H1 (cell line): ENCODE measurements at regions not wholly inside any gene's neighbourhood (a gene's known extent, or its start where the extent isn't known, plus 50 kb on each side); places are given as distances from the start of the nearest gene placed in this dataset.

Source experiments
- CTCF ChIA-PET: fragments of 300-600 bp; sonication (Branson Sonifier 250); formaldehyde crosslinking; loops from one replicate; lab custom pipeline; 2021; ENCODE audit not compliant: partially characterized antibody; lab: Charles Lee
- POLR2A ChIA-PET: fragments of 300-600 bp; sonication (Branson Sonifier 250); formaldehyde crosslinking; loops from one replicate; lab custom pipeline; 2021; ENCODE audit warnings: inconsistent platforms; ENCODE audit not compliant: partially characterized antibody; lab: Charles Lee
- DNase-seq, 2 experiments: peaks; one replicate each; pipeline versions ENCODE4 v3.0.0 to v3.0.0-alpha.2; 2010 to 2022; ENCODE audit warnings: low spot score in 2 of 2, low read depth in 1 of 2, mixed read lengths in 1 of 2
- FAIRE-seq: peaks from 2 replicates; lab custom pipeline; 2011; peaks lifted over from hg19 to GRCh38; lab: Jason Lieb, UNC
- H2AFZ ChIP-seq: 2 replicates; pipeline ENCODE4 v1.8.1; 2012; ENCODE audit warnings: low read length, inconsistent platforms
- H2AK5ac ChIP-seq: 2 replicates; pipeline ENCODE4 v1.6.1; 2013; ENCODE audit warnings: low read depth, low read length
- H2BK120ac ChIP-seq: replicated peaks from 2 replicates; pipeline ENCODE3; 2013; ENCODE audit warnings: low read depth, low read length, inconsistent platforms
- H2BK12ac ChIP-seq: 2 replicates; pipeline ENCODE4 v1.6.1; 2013; ENCODE audit warnings: low read depth, low read length
- H2BK15ac ChIP-seq: 2 replicates; pipeline ENCODE4 v1.6.1; 2013; ENCODE audit warnings: low read length
- H2BK20ac ChIP-seq: 2 replicates; pipeline ENCODE4 v1.6.1; 2013; ENCODE audit warnings: low read length
- H2BK5ac ChIP-seq: 2 replicates; pipeline ENCODE4 v1.6.1; 2013; ENCODE audit warnings: low read depth, low read length
- H3K14ac ChIP-seq: 2 replicates; pipeline ENCODE4 v1.6.1; 2013; ENCODE audit warnings: inconsistent platforms; ENCODE audit not compliant: insufficient read length
- H3K18ac ChIP-seq: 2 replicates; pipeline ENCODE4 v1.6.1; 2013; ENCODE audit warnings: low read length; ENCODE audit errors: extremely low read depth
- H3K23ac ChIP-seq: 2 replicates; pipeline ENCODE4 v1.6.1; 2013; ENCODE audit warnings: inconsistent platforms; ENCODE audit not compliant: insufficient read length
- H3K23me2 ChIP-seq: 2 replicates; pipeline ENCODE4 v1.6.1; 2013; ENCODE audit warnings: low read depth, low read length
- H3K27ac ChIP-seq: 2 replicates; pipeline ENCODE4 v1.6.1; 2011; ENCODE audit warnings: low read depth, low read length, inconsistent platforms
- H3K27me3 ChIP-seq, 4 experiments: replicated peaks in 1 of 4; 1 replicate in 1 of 4; 2 replicates in 3 of 4; pipeline versions ENCODE4 v1.6.1 to v1.8.1; 2011 to 2013; ENCODE audit warnings: low read length in 3 of 4, mild to moderate bottlenecking in 3 of 4, inconsistent platforms in 2 of 4, mixed read lengths in 2 of 4, moderate library complexity in 1 of 4; ENCODE audit not compliant: control insufficient read depth in 3 of 4, insufficient read depth in 3 of 4; ENCODE audit errors: extremely low read depth in 1 of 4
- H3K36me3 ChIP-seq, 4 experiments: 2 replicates each; pipeline versions ENCODE4 v1.6.1 to v1.8.1; 2011 to 2013; ENCODE audit warnings: mild to moderate bottlenecking in 4 of 4, low read length in 3 of 4, moderate library complexity in 2 of 4, control low read depth in 1 of 4, inconsistent platforms in 1 of 4; ENCODE audit not compliant: insufficient read depth in 4 of 4, control insufficient read depth in 2 of 4
- H3K4ac ChIP-seq: replicated peaks from 2 replicates; pipeline ENCODE3; 2013; ENCODE audit warnings: low read length, low read depth, mixed read lengths, inconsistent platforms; ENCODE audit not compliant: insufficient read length
- H3K4me1 ChIP-seq, 4 experiments: replicated peaks in 1 of 4; 1 replicate in 1 of 4; 2 replicates in 3 of 4; pipeline versions ENCODE4 v1.6.1 to v1.8.1; 2011 to 2013; ENCODE audit warnings: low read length in 3 of 4, inconsistent platforms in 2 of 4, mixed read lengths in 1 of 4; ENCODE audit not compliant: insufficient read depth in 4 of 4, control insufficient read depth in 3 of 4
- H3K4me2 ChIP-seq, 2 experiments: 2 replicates each; pipeline versions ENCODE4 v1.6.1 to v1.8.1; 2011 to 2013; ENCODE audit warnings: low read depth in 2 of 2, low read length in 2 of 2, control low read depth in 1 of 2, inconsistent platforms in 1 of 2, mild to moderate bottlenecking in 1 of 2; ENCODE audit not compliant: insufficient read depth in 1 of 2
- H3K4me3 ChIP-seq, 4 experiments: fragments of 200-600, 300-600 bp in 1 of 4; sonication (generic), shearing (Covaris generic), sonication (Bioruptor Twin) in 1 of 4; 2 replicates each; pipeline versions ENCODE4 v1.5.1 to v1.8.1; 2011 to 2016; ENCODE audit warnings: low read length in 4 of 4, low read depth in 3 of 4, control low read depth in 2 of 4, inconsistent platforms in 2 of 4, mild to moderate bottlenecking in 2 of 4, mixed read lengths in 1 of 4, moderate library complexity in 1 of 4; ENCODE audit not compliant: insufficient read depth in 2 of 4; ENCODE audit errors: extremely low read depth in 1 of 4
- H3K56ac ChIP-seq: replicated peaks from 2 replicates; pipeline ENCODE3; 2013; ENCODE audit warnings: low read depth, mild to moderate bottlenecking, mixed read lengths, low read length, inconsistent platforms; ENCODE audit not compliant: insufficient read length
- H3K79me1 ChIP-seq: 2 replicates; pipeline ENCODE4 v1.6.1; 2013; ENCODE audit warnings: low read depth, low read length, control low read depth
- H3K79me2 ChIP-seq, 2 experiments: 2 replicates each; pipeline versions ENCODE4 v1.6.1 to v1.8.1; 2012 to 2013; ENCODE audit warnings: low read length in 2 of 2, mild to moderate bottlenecking in 2 of 2, inconsistent platforms in 1 of 2; ENCODE audit not compliant: insufficient read depth in 2 of 2, control insufficient read depth in 1 of 2
- H3K9ac ChIP-seq, 4 experiments: replicated peaks in 1 of 4; 1 replicate in 1 of 4; 2 replicates in 3 of 4; pipeline versions ENCODE4 v1.6.1 to v1.8.1; 2011 to 2013; ENCODE audit warnings: low read depth in 3 of 4, low read length in 3 of 4, control low read depth in 2 of 4, mild to moderate bottlenecking in 2 of 4, moderate library complexity in 2 of 4, inconsistent platforms in 1 of 4; ENCODE audit errors: extremely low read depth in 1 of 4
- H3K9me3 ChIP-seq, 2 experiments: 2 replicates each; pipeline versions ENCODE4 v1.6.1 to v1.8.1; 2012 to 2013; ENCODE audit warnings: mild to moderate bottlenecking in 2 of 2, moderate library complexity in 2 of 2, control low read depth in 1 of 2, inconsistent platforms in 1 of 2, low read depth in 1 of 2, low read length in 1 of 2, mixed read lengths in 1 of 2; ENCODE audit not compliant: insufficient read depth in 2 of 2
- H4K20me1 ChIP-seq, 2 experiments: replicated peaks in 1 of 2; 2 replicates each; pipeline versions ENCODE3 to v1.8.1; 2011 to 2013; ENCODE audit warnings: inconsistent platforms in 2 of 2, low read length in 2 of 2, mild to moderate bottlenecking in 1 of 2; ENCODE audit not compliant: insufficient read depth in 2 of 2, control insufficient read depth in 1 of 2
- H4K5ac ChIP-seq: 2 replicates; pipeline ENCODE4 v1.6.1; 2013; ENCODE audit warnings: low read length, low read depth, mixed read lengths, inconsistent platforms; ENCODE audit not compliant: insufficient read length
- H4K8ac ChIP-seq: 2 replicates; pipeline ENCODE4 v1.8.0; 2013; ENCODE audit warnings: mild to moderate bottlenecking, moderate library complexity, low read length, inconsistent platforms; ENCODE audit not compliant: insufficient read depth; ENCODE audit errors: extremely low read depth
- H4K91ac ChIP-seq: replicated peaks from 2 replicates; pipeline ENCODE3; 2013; ENCODE audit warnings: low read length, mixed read lengths, inconsistent platforms; ENCODE audit not compliant: insufficient read length
- EP300 ChIP-seq, 2 experiments: IDR thresholded peaks; 1 replicate in 1 of 2; 2 replicates in 1 of 2; pipeline ENCODE4 v1.6.1; 2011 to 2012; ENCODE audit warnings: low read depth in 2 of 2, low read length in 2 of 2, mild to moderate bottlenecking in 2 of 2, borderline replicate concordance in 1 of 2, inconsistent platforms in 1 of 2, moderate library complexity in 1 of 2
- MAX ChIP-seq: IDR thresholded peaks from 2 replicates; pipeline ENCODE4 v1.6.1; 2012; ENCODE audit warnings: inconsistent platforms
- whole genome bisulfite sequencing, 2 experiments: shearing (Covaris generic) in 1 of 2; methylation state at CpG; one replicate each; pipeline versions ENCODE4 v1.1.6 to v1.1.7; 2013 to 2015; ENCODE audit warnings: low lambda C conversion rate in 2 of 2, mixed read lengths in 2 of 2, inconsistent platforms in 1 of 2, low coverage in 1 of 2, missing lambda C conversion rate in 1 of 2; ENCODE audit not compliant: insufficient replicate concordance in 2 of 2, insufficient coverage in 1 of 2, insufficient read length in 1 of 2; ENCODE audit errors: extremely low coverage in 1 of 2, missing lambda C conversion rate in 1 of 2; 5-methylcytosine and 5-hydroxymethylcytosine counted together

DNA sequence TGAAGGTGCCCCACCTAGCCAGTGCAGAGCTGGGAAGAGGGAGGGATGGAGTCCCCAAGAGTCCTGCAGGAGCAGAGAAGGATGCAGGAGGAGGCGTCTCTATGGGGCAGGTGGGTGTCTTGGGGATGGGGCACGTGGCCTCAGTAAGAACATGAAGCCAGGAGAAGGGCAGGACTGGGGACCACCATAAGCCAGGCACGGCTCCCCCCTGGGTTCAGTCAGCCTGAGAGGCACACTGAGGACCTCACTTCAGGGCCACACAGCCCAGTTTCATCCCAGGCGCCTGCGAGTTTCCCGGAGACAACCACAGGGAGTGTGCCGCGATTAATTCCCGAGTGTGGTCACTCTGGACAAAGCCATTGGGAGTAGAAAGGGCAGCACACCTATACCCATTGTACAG lies 120.3 kb downstream of the GYPC start:
- Histone ChIP-seq H3K56ac (no peak overlapping the region), H4K5ac (no peak overlapping the region), H2AK5ac (no peak overlapping the region), H3K4me1 (peaks cover 0 to 4% (median 2%) of the 10 kb centered on the region in 4 experiments; a peak in 3 of 7 replicates), H3K4me2 (peak overlapping the region; percentile 44 to 73), H3K27ac (no peak overlapping the region)
- TF ChIP-seq MAX (peak; percentile 37; the same call in 1 of the 2 replicates), EP300 (IDR thresholded peaks at IDR 0.05; ENCODE audit: borderline replicate concordance in 1 of 2, low read depth in 2 of 2, low read length in 2 of 2) (no peak)
- TF ChIP-seq, all 59 proteins: peak for 1
- no peak overlapping the region for H2BK15ac ChIP-seq
- H3K23me2 ChIP-seq: peaks cover 9% of the 10 kb centered on the region; the same call in 1 of the 2 replicates
- no peak overlapping the region for H3K14ac ChIP-seq
- no peak overlapping the region for H2BK12ac ChIP-seq
- no peak overlapping the region for H2BK120ac ChIP-seq
- no peak overlapping the region; the same call in 1 of the 2 replicates for H3K18ac ChIP-seq
- H3K27me3 ChIP-seq: peaks cover 0 to 3% (median 1%) of the 10 kb centered on the region in 4 experiments; a peak in 3 of 7 replicates
- H3K4me3 ChIP-seq: peak overlapping the region; percentile 41 to 81 (median 72)
- H3K36me3 ChIP-seq: no peaks in the 10 kb centered on the region
- ChIA-PET CTCF (interaction anchor here (0.6 to 5.1 kb wide), 43 partner anchors 8 to 1064 kb away, joined by 3 to 53 read pairs (median 4); no protein-coding TSS in a partner anchor), POLR2A (no interaction called here)
- no peak for FAIRE-seq
- H2BK5ac ChIP-seq: no peak overlapping the region
- H2AFZ ChIP-seq: peak overlapping the region; percentile 80; the same call in 1 of the 2 replicates
- WGBS, 2 experiments: 24% methylated on average over 9 of the region's 9 CpGs; no CpG with 5 or more reads in 1 of the 2 experiments
- no peaks in the 10 kb centered on the region for H4K20me1 ChIP-seq
- H3K9ac ChIP-seq: no peak overlapping the region; a peak in 1 of 7 replicates
- no peak overlapping the region for H3K4ac ChIP-seq
- H2BK20ac ChIP-seq: 0 out of 2 replicates have a peak overlapping the region, but pooled peaks have one; percentile 32
- H3K79me2 ChIP-seq: no peaks in the 10 kb centered on the region
- no peak for DNase-seq
- H3K79me1 ChIP-seq: no peaks in the 10 kb centered on the region
- no peak overlapping the region for H3K23ac ChIP-seq
- no peak overlapping the region for H4K91ac ChIP-seq
- H4K8ac ChIP-seq: peak overlapping the region; percentile 39; the same call in 1 of the 2 replicates
- no peaks in the 10 kb centered on the region for H3K9me3 ChIP-seq
